ENCODE measurements at regions not wholly inside any gene's neighbourhood (a gene's known extent, or its start where the extent isn't known, plus 50 kb on each side); places are given as distances from the start of the nearest gene placed in this dataset.

DNA sequence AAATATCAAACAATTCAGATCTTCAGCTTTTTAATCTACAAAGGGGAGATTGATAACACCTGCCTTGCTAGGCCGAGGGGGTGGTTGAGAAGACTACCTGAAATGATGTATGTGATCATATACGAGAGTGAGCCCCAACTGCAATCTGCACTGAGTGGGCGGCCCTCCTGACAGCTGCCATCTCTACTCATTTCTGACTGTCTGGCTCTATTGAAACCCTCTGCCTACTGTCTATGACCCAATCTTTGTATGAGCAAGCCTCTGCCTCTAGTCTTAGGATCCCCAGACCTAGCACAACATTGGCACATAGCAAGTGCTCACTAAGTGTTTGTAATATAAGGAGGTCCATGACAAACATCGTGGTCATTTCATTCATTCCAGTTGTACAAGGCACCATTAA, 144.4 kb upstream of the NR2F2 start:
- H3K4me2 ChIP-seq (ENCODE audit: control insufficient read depth, extremely low read depth, insufficient read depth, low read depth, low read length): no peak overlapping the region
- H3K36me3 ChIP-seq (ENCODE audit: control insufficient read depth in 2 of 2, extremely low read depth in 1 of 2, insufficient read depth in 2 of 2, low read length in 2 of 2): no peaks in the 10 kb centered on the region
- no peaks in the 10 kb centered on the region for H3K9me3 ChIP-seq (ENCODE audit: control insufficient read depth, low read depth, low read length)
- no peak overlapping the region for H3K4me3 ChIP-seq (ENCODE audit: control insufficient read depth in 2 of 3, extremely low read depth in 1 of 3, insufficient read depth in 2 of 3, low read depth in 1 of 3, low read length in 3 of 3)
- dilution Hi-C loops (cut with MboI; ENCODE audit: extremely low pct_ligation_motif_present, low sequenced_read_pairs): no loop called here
- no peak for DNase-seq (ENCODE audit: low read depth, low spot score)
- no peak overlapping the region for H3K27ac ChIP-seq (ENCODE audit: control insufficient read depth, insufficient read depth, low read length)
- no peaks in the 10 kb centered on the region for H4K20me1 ChIP-seq (ENCODE audit: control insufficient read depth, extremely low read depth, insufficient read depth, low read length)
- no peak for FAIRE-seq
- no peaks in the 10 kb centered on the region for H3K27me3 ChIP-seq (ENCODE audit: control insufficient read depth, extremely low read depth, insufficient read depth, low read length)
- H3K9ac ChIP-seq (ENCODE audit: control insufficient read depth, extremely low read depth, insufficient read depth, low read length): no peak overlapping the region
- TF ChIP-seq, protein P1, sequence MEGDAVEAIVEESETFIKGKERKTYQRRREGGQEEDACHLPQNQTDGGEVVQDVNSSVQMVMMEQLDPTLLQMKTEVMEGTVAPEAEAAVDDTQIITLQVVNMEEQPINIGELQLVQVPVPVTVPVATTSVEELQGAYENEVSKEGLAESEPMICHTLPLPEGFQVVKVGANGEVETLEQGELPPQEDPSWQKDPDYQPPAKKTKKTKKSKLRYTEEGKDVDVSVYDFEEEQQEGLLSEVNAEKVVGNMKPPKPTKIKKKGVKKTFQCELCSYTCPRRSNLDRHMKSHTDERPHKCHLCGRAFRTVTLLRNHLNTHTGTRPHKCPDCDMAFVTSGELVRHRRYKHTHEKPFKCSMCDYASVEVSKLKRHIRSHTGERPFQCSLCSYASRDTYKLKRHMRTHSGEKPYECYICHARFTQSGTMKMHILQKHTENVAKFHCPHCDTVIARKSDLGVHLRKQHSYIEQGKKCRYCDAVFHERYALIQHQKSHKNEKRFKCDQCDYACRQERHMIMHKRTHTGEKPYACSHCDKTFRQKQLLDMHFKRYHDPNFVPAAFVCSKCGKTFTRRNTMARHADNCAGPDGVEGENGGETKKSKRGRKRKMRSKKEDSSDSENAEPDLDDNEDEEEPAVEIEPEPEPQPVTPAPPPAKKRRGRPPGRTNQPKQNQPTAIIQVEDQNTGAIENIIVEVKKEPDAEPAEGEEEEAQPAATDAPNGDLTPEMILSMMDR (optimal IDR thresholded peaks at IDR 0.05 in 1 of 3, IDR thresholded peaks at IDR 0.05 in 1 of 3, conservative IDR thresholded peaks at IDR 0.05 in 1 of 3; ENCODE audit: extremely low read depth in 1 of 3, insufficient read depth in 2 of 3, low read length in 3 of 3): no peak
- no peak for TF ChIP-seq EZH2 (IDR thresholded peaks at IDR 0.05; ENCODE audit: low read length)
- no peaks in the 10 kb centered on the region for H3K9me1 ChIP-seq (ENCODE audit: control insufficient read depth, extremely low read depth, insufficient read depth, low read length)
- H3K79me2 ChIP-seq (ENCODE audit: control insufficient read depth, insufficient read depth, low read length): no peaks in the 10 kb centered on the region
- H3K4me1 ChIP-seq (ENCODE audit: control insufficient read depth, extremely low read depth, insufficient read depth, low read length): peaks cover 3% of the 10 kb centered on the region
- no peak overlapping the region for H2AFZ ChIP-seq (ENCODE audit: control insufficient read depth, low read length)

DNA sequence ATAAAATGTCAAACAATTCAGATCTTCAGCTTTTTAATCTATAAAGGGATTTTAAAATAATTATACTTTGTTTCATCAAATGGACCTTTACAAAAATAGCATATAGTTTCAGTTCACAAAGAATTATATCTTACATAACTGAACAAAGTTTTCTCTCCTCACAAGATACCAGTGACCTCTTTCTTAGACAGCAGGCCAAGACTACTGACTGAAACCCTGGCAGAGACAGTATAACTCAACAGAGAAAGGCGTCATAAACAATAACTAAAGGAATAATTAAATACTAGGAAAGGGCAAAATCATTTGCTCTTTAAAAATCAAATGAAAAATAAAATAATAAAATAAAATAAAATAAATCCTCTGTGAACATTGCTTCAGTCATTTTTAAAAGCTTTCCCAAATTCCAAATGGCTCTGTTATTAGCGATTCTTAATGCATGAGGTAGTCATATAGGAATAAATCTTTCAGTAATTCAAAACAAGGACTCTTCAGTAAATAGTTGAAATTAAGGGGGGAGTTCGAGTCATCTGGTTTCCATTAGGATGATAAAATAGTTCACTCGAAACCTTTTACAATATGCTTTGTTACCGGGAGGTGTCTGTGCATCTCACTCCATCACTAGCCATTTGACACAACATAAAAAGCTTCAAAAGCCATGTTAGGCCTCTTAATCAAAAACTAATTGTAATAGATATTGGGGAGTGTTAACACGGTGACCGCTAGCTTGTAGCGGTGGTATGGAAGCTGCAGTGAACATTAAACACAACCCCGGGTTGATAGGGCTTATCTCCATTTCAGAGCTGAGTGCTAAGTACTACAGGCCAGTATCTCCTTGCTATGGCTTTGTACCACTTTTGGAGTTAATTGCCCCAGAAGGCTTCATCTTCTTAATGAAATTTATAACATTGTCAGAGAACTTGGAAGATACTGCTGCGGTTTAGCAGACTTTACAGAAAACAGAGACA, 142.9 kb upstream of the NR2F2 start:
- Histone ChIP-seq H3K4me1 (ENCODE audit: control insufficient read depth, extremely low read depth, insufficient read depth, low read length) (no peaks in the 10 kb centered on the region), H3K4me3 (ENCODE audit: control insufficient read depth in 2 of 3, extremely low read depth in 1 of 3, insufficient read depth in 2 of 3, low read depth in 1 of 3, low read length in 3 of 3) (no peak overlapping the region), H3K4me2 (ENCODE audit: control insufficient read depth, extremely low read depth, insufficient read depth, low read depth, low read length) (no peak overlapping the region), H3K9me3 (ENCODE audit: control insufficient read depth, low read depth, low read length) (no peaks in the 10 kb centered on the region), H2AFZ (ENCODE audit: control insufficient read depth, low read length) (no peak overlapping the region), H3K36me3 (ENCODE audit: control insufficient read depth in 2 of 2, extremely low read depth in 1 of 2, insufficient read depth in 2 of 2, low read length in 2 of 2) (no peaks in the 10 kb centered on the region), H3K79me2 (ENCODE audit: control insufficient read depth, insufficient read depth, low read length) (no peaks in the 10 kb centered on the region), H3K27ac (ENCODE audit: control insufficient read depth, insufficient read depth, low read length) (no peak overlapping the region), H4K20me1 (ENCODE audit: control insufficient read depth, extremely low read depth, insufficient read depth, low read length) (no peaks in the 10 kb centered on the region), H3K9me1 (ENCODE audit: control insufficient read depth, extremely low read depth, insufficient read depth, low read length) (no peaks in the 10 kb centered on the region), H3K9ac (ENCODE audit: control insufficient read depth, extremely low read depth, insufficient read depth, low read length) (no peak overlapping the region), H3K27me3 (ENCODE audit: control insufficient read depth, extremely low read depth, insufficient read depth, low read length) (no peaks in the 10 kb centered on the region)
- FAIRE-seq (no peak), DNase-seq (ENCODE audit: low read depth, low spot score) (no peak)
- dilution Hi-C loops (cut with MboI; ENCODE audit: extremely low pct_ligation_motif_present, low sequenced_read_pairs): no loop called here
- no peak for TF ChIP-seq EZH2 (IDR thresholded peaks at IDR 0.05; ENCODE audit: low read length)

Data from keratinocyte (primary cell).